GM03348 (cell line): ENCODE measurements at regions not wholly inside any gene's neighbourhood (a gene's known extent, or its start where the extent isn't known, plus 50 kb on each side); places are given as distances from the start of the nearest gene placed in this dataset.
"Not testable (repeated sequence)": the region's sequence is repeated elsewhere in the genome, so short reads cannot be mapped to it uniquely, and the experiment has no call there.

Experiments
- DNase-seq: peaks from one replicate; pipeline ENCODE4 v3.0.0; 2012; ENCODE audit warnings: low spot score

DNA sequence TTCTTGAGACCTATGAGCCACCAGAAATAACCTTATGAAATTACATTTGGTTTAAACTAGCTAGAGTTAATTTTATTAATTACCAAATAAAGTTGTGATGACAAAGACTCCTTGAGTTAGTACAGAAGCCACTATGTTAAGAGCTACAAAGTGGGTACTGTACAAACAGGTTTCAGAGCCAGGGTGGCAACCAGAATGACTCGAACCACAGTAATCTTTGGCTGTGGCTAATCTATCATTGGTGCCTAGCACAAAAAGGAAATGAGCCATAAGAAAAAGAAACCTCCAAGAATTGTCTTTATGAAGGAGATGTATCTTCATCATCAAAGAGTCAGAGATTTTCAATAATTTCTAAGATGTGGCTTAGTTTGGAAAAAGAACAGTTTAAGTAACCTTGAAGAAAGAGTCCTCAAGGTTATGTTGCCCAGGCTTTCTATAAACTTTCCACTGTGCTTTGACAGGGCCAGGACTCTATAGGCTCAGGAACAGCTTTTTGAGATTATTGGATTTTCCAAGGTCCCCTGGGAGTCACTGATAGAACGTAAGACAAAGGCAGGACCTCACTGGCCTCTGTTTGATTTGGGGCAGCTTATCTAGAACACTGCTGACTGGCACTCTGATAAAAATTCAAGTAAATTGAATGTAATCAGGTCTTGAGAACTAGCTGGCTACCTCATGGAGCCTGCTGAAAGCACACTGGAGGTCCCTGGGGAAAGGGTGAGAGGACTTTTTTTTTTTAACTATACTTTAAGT, 777.7 kb downstream of the STIM2 start:
- DNase-seq: no peak

DNA sequence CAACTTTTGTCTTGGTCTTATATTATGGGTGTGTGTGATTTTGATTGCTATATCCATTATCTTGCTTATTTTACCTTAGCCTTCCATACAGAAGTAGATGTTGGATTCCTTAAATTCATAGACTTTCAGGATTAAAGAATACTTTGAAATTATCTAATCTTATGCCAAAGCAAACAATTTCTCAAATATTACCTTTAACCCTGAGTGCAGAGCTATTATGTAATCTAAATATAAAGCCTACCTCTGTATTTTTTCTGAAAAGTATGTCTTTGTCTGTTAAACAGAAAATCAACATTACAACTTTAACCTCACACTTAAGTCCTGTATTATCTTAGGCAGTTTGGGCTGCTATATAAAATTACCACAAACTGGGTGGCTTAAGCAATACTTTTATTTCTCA, 782.5 kb downstream of the STIM2 start:
- DNase-seq: no peak

DNA sequence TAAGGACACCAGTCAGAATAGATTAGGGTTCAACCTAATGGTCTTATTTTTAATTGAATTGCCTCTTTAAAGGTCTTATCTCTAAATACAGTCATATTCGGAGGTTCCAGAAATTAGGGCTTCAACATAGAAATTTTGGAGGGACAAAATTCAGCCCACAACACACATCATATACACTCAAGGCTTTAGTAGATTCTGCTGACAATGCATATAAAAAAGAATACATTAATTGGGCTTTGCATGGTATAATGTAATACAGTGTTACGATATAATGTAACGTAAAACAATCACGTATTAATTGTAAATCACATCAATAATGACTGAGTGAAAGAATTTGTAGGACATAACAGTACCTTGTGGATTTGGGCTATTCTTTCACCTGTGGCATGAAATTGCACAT, 787.8 kb downstream of the STIM2 start:
- DNase-seq: no peak

DNA sequence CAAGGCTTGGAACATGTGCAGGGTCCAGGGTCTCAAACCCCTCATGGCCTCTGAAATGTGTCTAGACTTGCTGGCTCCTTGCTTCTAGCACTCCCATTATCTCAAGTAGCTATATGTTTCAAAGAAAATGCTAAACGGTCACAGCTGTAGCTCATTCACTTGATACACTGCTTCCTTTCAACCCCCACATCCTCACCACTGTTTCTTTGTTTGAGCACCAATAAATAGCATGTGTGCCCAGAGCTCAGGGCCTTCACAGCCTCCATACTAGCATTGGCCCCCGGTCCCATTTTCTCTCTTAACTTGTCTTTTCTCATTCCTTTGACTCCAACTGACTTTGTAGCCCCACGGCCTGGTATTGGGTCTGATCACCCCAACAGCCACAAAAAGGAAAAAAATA, 801.8 kb downstream of the STIM2 start:
- DNase-seq: no peak

DNA sequence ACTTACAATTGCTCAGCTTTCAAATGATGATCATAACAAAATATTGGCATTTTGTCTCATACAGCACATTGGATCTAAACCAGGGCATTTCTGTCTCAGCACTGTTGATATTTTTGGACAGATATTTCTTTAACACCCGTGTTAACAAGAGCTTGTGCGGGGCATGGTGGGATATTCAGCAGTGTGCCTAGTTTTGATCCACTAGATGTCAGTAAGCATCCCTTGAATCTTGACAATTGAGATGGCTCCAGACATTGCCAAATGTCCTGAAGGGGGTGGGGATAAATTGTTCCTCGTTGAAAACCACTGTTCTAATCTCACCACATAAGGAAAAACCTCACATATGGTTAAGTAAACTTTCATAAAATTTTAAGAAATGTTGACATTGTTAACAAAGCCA, 806.3 kb downstream of the STIM2 start:
- DNase-seq: peak; percentile 4

DNA sequence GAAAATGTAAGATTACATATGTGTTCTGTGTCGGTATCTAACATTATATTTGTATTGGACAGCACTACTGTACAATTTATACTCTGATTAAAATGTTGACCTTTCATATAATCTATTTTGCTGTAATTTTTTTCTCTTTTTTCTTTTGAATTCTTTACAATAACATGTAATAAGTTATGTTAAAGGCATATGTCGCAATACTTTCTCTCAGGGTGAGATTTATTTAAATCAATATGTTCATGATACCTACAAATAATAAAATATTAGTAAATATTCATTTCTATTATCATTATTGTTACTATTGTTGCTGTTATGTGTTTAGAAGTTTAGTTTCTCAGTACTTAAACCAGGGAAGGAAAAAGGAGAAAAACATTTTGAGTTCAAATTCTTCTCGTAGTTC, 807.4 kb downstream of the STIM2 start:
- DNase-seq: no peak

DNA sequence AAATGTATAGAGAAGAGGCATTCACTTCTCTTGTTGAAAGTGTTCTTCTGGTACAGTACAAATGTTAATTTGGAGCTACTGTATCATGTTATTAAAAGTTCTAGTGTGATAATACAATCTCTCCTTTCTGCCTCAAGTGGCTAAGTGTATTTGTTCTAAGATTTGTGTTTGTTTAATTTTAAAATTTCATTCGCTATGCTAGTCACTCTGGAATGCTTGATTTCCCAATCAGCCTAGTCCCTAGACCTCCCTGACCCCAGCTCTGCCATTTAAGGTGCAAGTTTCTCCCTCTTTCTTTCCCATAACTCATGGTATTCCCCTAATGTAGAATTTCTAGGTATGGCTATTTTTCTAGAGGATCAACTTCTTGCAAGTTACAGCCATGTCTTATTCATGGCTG, 817.4 kb downstream of the STIM2 start:
- no peak for DNase-seq

DNA sequence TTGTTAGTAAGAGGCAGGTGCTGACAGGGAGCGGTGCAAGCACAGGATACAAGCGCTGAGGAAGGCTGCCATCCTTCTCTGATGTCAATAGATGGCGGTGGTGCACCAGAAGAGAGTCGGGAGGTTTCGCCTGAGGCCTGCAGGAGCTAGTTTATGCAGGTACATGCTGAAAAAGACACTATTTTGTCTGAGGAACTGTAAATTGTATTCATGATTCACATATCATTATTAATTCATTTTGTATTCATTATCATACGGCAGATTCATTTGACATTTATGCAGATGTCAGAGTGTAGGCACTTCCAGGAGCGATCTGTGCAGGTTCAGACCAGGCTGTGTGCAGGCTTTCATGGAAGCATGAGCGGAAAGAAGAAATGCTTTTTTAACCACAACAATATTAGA, 824.0 kb downstream of the STIM2 start:
- DNase-seq: peak; percentile 48

DNA sequence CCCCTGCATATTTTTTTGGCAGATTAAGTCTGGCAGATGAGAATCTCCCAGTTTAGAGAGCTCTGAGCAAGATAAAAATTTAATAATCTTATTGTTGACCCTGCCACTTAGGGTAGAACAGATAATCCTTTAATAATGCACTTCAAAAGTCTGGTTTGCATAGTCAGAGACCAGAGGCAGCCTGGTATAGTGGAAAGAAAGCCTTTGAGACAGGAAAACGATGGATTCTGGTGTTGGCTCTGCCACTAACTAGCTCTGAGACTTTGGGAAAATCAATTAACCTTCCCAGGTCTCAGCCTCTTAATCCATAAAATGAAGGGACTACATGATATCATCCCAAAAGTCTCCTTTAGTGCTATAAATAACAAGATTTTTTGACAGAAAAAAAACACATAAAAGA, 824.5 kb downstream of the STIM2 start:
- DNase-seq: no peak

DNA sequence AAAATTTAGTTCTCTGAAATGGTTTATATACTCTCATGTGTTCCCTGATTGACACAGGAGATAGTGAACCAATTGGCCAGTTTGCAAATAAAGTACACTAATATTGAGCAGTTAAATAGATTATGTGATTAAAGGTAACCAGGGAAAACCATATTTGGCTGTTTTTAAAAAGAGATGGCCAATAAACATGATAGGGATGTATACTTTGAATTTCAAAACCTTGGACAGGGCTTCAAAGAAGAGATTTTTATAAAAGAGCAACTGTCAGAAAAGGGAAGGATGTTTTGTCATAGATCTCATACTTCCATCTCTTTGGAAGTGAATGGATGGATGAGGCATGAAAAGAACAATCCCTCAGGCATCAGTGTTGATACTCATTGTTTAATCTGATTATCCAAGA, 825.3 kb downstream of the STIM2 start:
- no peak for DNase-seq

DNA sequence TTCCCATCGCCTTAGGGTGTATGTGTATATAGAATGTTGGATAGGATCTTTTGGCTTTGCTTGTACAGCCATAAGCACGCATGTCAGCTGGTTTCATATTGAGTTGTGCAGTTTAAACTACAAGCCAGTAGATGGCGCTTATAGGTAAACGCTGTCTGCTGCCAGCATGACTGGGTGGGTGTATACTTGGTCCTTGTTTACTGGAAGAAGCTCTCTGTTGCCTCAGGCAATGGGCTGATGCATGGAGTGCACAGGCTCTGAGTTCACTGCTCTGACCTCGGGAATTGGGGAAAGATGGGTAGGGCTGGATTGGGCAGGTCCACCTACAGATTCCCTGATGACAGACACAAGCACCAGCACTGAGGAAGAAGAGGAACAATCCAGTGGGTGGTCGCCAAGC, 831.5 kb downstream of the STIM2 start:
- peak; percentile 13 for DNase-seq

DNA sequence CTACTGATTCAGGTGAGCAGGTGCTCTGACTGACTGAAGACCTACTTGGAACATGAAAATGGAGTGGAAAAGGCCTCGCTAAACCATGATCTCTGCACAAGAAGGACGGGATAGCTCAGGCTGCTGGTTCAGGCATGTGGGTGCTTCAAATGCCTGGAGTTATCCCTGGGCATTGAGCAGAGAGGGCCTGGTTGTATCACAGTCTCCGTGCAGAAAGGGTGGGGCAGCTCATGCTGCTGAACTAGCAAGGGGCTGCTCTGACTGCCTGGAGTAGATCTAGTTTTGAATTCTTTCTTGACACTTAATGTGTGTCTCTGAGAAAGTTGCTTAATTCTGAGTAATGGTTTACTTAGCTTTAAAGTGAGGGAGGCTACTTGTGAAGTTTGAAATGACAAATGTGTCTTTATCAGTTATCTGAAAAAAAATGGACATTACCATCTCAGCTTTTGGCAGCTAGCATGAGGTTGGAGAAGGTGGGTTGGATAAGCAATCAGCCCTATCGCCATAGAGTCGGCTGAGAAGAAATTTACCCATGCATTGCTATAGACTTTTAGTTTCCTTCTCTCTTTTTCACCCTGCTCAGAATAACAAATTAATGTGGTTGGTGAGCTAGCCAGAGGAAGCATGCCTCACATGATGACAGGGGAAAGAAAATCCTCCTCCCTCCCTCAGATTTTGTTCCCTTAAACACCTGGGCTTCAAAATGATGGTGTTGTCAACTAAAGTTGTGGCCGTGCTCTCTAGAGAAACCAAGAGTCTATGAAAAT, 832.4 kb downstream of the STIM2 start:
- peak; percentile 8 for DNase-seq

DNA sequence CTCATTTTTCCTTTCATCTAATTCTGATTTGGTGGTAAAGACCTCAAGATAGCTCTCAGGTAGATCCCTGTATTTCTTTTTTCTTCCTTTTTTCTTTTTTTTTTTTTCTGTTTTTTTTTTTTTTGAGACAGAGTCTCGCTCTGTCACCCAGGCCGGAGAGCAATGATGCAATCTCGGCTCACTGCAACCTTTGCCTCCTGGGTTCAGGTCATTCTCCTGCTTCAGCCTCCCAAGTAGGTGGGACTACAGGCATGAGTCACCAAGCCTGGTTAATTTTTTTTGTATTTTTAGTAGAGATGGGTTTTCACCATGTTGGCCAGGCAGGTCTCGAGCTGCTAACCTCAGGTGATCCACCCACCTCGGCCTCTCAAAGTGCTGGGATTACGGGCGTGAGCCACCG, 835.6 kb downstream of the STIM2 start:
- DNase-seq: not testable (repeated sequence)

DNA sequence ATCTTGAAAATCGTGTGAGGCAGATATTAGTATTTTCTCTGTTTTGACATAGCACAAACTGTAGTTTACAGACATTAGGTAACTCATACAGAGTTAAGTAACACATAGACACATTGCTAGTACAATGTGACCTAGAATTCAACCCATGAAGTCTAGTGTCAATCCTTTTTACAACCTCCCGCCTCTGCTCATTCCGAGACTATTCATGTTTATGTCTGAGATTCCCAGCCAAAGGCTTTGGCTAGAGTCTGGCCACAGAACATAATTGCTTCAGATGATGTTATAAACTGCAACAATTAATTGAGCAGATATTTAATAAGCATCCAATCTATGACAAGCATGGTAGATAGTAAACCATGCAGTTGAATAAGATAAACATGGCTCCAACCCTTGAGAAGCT, 841.0 kb downstream of the STIM2 start:
- DNase-seq: peak; percentile 26

DNA sequence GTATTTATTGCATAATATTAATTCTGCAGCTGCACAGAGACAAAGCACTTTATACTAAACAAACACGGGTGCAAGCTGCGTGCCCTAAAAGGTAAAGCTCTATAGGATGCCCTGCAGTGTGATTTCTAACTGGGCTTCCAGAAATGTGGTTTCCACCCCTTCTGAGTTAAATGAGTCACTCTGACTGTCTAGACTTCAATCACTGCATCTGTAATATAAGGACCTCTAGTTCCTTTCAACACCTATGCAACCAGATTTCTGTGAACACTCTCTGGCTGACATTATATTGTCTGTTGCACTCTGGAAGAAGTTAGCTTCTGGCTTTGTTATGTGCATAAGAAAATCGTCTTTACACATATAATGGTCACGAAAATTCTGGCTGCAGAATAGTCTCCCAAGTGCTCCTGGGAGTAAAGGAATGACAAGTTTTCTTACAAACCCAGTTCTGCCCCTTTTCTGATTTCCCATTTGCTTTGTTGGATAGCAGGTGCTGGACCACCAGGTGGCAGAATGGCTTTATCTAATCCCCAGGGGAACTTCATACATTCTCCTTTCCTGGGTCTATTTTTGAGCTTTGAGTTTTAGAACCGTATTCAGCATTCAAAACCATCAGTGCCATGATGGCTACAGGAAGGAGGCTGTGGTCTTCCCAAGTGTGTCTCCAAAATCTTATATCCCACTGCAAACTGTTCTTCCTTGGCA, 842.2 kb downstream of the STIM2 start:
- peak; percentile 4 for DNase-seq

DNA sequence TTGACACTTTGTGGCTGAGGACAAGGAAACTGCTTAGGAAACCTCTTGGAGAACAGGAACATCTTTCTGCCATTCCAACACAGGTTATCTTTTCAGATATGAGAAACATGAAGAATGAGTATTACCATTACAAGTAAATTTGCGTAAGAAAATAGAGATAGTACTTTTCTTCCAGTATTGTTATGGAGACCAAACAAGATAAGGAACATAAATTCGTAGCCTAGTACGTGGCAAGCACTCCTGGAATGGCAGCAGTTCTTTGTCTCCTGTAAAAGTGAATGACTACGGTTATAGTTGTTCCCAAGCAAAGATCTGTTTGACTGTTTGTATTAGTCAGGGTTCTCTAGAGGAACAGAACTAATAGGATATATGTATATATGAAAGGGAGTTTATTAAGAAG, 843.1 kb downstream of the STIM2 start:
- no peak for DNase-seq

DNA sequence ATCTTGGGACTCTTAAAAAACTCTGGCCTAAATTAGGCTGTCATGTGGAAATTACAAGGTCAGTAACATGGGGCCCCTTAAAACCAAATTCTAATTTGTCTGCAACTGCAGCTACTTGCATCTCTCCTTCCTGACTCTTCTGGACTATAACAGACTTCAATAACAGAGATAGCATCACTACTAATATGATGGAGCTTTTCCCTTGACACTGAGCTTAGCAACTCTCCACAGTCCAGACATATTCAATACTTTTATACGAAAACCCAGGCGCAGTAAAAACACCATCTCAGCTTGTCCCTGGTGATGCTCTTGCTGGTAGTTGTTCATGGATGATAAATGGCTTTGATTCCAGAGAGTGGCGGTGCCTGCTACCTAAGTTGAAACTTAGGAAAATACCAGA, 850.4 kb downstream of the STIM2 start:
- DNase-seq: no peak

DNA sequence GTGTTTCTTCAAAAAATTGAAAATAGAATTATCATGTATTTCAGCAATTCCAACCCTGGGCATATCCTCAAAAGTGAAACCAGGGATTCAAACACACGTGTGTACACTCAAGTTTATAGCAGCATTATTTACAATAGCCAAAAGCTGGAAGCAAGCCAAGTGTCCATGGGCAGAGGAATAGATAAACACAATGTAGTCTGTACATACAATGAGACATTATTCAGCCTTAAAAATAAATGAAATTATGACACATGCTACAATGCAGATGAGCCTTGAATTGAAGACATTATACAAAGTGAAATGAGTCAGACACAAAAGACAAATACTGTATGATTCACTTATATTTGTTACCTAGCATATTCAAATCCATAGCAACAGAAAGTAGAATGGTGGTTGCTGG, 853.4 kb downstream of the STIM2 start:
- DNase-seq: no peak

DNA sequence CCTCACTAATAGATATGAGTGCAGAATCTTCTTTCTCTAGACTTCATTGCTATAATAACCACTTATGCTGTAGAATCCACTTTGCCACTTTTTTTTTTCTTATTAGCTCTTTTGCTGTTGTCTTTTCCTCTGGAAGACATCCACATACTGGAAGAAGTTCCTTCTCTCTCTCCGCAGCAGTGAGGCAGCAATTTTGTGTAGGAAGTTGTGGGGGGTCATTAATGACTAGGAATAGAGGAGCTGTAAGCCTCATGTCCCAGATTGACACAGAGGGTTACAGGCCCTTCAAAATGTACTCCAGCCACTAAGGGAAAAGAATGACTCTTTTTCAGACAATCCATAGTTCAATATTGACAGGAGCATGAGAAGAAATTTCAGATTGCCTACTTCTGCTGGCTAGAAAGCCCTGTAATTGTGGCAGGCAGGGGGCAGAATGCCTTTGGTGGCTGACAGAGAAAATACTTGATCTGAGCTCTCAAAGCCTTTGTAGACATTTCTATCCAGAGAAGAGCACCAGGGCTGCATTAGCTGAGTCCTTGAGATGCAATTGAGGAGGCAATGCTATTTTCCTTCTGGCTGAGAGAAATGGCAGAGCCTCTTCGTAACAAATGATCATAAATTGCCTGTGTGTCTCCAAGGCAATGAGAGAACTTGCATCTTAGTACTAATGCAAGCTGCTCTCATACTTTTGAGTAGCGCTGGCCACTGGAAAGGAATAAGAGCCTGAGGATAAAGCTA, 856.2 kb downstream of the STIM2 start:
- DNase-seq: no peak

DNA sequence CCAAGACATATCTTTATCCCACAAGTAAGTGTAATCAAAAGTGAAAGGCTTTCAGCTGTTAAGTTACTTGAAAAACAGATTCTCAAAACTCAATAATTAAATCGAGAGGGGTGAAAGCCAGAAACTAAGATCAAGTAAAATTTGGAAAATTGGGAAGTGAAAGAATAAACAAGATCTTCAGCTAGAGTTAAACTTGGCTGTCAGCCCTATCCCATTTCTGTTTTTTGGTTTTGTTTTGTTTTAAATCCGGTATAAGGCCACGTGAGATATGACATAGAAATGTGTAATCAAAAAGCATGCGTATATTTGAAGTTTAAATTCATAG, 856.8 kb downstream of the STIM2 start:
- no peak for DNase-seq

DNA sequence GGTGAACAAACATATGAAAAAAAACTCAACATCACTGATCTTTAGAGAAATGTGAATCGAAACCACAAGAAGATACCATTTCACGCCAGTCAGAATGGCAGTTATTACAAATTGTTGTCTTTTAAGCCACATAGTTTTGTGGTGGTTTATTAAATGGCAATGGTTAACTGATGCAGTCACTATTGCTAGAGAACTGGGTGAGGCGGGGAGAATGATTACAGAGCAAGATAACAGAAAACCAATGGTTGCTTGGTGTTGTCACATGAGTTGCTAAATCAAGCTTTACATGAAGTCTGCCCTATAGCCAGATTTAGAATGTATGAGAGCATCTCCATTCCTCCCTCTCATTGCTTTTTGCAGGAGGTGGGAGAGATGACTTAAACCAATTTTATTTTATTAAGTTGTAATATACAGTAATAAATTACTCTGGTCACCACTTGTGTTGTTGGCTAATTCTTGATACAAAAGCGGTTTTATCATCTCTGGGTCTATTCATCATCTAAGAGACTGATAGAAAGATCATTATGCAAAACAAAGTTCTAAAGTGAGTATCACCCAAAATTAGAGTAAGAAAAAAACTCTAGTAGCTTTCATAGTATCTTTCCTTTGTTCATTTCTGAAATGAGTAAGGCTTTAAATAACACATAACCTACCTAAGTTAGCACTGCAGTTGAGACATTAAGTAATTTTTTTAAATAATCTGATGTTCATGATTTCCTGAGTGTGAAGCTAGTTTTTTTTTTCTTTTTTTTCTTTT, 859.5 kb downstream of the STIM2 start:
- no peak for DNase-seq

DNA sequence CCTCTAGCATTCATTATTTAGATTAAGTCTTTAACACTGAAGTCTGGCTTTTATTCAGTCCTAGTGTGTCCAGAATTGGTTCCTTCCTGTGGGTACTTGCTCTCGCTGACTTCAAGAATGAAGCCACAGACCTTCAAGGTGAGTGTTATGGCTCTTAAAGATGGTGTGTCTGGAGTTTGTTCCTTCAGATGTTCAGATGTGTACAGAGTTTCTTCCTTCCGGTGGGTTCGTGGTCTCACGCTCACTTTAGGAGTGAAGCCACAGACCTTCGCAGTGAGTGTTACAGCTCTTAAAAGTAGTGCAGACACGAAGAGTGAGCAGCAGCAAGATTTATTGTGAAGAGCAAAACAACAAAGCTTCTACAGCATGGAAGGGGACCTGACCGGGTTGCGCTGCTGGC, 860.6 kb downstream of the STIM2 start:
- no peak for DNase-seq
